HK-2 (cell line): ENCODE measurements at regions not wholly inside any gene's neighbourhood (a gene's known extent, or its start where the extent isn't known, plus 50 kb on each side); places are given as distances from the start of the nearest gene placed in this dataset.

ENCODE experiments used
- DNase-seq: peaks from one replicate; pipeline ENCODE4 v3.0.0-alpha.2; 2018; ENCODE audit not compliant: unreplicated experiment

- no peak for DNase-seq
These were observed 130.8 kb upstream of the HS6ST1 start for GRCh38 chr2:128449226-128450061.

DNA sequence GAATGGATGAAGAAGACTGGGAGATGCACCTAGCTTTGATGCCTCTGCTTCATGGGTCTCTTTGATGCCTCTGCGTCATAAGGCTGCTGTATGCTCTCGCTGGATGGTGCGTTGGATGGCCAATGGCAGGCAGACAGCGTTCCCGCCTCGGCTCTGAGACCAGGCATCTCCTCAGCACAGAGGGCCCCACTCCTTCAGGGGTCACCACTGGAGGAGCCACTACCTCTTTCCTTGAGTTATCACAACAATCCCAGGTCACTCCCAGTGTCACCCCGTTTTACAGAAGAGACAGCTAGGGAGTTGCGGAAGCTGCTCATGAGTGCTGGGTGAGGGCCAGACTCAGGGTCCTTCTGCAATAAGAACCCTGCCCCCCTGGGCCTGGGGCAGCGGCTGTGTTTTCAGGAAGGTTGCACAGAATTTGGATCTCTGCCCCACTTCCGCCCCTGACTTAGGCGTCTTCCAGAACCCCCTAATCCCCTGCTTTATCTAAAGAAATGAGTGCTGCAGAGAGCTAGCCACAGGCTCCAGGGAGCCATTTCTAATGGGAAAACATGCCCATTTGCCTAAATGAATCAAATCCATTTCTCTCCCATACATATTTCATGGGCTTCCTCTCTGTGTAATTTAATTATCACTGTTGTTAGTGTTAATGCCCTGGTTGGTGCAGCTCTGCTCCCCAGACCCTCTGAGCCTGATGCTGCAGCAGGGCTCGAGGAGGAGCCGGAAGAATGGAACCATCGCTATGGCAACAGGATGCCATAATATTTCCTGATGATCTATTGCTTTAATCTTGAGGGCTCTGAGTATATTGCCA is 131.8 kb upstream of the HS6ST1 start:
- no peak for DNase-seq

DNA sequence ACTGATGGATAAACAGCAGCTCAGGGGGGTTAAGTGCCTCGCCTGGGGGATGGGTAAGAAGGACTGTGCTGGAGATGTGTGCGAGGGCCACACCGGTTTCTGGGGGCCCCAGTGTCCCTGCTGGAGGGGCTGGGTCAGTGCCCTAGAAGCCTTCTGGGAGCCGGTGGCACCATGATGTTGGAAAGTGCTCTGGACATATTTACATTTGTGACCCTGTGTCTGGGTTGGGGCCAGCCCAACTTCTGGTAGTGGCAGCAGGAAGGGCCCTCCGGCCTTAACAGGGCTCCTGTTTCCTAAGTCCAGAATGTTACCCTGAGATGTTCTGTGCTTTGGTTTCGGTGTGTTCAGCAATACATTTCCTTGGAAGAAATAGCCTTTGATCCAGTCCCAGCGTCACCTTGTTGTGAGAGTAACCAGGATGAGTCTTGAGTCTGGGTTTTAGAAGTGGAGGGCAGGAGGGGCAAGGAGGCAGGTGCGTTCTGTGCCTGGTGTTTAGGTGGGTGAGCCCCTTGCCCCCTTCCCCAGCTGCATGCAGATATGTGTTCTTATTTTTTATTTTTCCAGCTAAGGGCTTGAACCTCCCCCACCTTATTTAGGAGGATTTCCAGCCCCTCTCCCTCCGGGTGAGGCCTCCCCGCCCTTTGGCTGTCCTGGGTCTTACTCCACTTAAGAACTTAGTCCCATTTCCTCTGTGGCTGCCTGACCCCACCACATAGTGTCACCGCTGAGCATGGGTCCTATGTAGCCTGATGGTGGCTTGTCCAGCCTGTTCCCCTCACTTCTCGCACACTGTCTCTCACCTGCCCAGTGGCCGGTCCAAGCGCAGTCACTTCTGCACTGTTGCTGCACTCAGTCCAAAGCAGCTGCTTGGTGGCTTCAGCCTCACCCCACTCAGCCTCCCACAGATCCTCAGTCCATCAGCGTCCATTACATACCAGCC is 132.7 kb upstream of the HS6ST1 start:
- DNase-seq, result no peak

DNA sequence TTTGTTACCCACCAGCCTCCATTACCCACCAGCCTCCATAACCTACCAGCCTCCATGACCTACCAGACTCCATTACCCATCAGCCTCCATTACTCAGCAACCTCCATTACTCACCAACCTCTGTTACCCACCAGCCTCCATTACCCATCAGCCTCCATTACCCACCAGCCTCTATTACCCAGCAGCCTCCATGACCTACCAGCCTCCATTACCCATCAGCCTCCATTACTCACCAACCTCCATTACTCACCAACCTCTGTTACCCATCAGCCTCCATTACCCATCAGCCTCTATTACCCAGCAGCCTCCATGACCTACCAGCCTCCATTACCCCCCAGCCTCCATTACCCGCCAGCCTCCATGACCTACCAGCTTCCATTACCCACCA is 133.3 kb upstream of the HS6ST1 start:
- DNase-seq, result no peak

- no peak for DNase-seq
These were observed 134.2 kb upstream of the HS6ST1 start for GRCh38 chr2:128452536-128453530.

DNA sequence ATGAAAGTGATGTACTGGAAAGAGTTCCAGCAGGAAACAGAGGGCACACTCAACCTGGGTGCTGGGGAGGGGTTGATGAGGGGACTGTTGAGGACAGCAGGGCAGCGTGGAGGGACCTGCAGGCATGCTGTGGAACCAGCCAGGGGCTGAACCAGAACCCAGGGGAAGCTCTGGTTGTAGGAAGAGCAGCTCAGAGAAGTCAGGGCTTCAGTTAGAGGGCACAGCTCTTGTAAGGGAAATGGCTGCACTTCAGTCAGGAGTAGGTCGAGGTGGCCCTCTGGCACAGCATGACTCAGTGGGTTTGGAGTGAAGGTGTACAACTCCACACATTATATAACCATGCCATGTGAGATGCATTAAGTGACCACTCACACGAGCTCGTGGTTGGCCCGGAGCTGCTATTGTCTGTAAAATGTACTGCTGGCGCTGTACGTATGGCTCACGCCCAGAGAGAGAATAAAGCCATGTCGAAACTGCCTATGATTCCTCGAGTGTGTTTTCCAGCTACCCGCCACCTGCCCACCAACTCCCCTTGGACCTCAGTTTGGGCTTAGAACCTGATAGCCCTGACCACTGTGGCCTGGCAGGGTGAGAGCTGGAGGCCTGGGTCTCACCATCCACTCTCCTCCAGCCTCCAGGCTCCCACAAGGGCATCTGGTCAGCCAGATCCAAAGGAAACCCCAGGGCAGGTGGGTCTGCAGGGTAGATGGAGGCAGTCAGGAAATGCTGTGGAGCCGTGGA is 136.5 kb upstream of the HS6ST1 start:
- no peak for DNase-seq

DNA sequence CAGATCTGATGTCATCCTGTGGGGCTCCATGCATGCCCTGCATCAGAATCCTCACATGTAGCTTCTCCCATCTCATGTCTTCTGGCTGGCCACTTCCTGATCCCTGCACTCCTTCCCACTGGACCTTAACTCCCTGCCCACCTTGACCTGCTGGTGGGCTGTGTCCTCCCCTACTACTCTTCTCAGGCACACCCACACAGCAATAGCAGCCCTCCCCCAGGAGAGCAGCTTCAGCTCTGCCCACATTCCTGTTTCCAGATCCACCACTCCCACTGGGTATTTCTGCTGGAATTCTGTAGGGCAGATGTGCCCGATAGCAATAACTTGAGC is 137.0 kb upstream of the HS6ST1 start:
- no peak for DNase-seq

DNA sequence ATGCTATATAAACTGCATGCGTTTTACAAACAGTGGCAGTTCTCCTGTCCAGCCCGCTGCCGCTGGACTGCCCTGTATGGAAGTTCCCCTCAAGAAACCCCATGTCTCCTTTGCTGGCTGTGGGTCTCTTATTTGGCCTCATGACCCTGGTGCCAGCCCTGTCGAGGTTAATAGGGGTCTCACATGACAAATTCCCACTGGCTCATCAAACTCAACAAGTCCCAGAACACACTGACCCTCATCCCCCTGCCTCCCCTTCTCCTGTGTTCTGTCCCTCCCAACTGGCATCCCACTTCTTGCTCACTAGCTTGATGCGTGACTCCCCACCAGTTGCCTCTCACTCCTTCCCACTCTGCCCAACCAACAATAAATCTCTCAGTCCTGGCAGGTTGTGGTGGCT is 137.6 kb upstream of the HS6ST1 start:
- no peak for DNase-seq

DNA sequence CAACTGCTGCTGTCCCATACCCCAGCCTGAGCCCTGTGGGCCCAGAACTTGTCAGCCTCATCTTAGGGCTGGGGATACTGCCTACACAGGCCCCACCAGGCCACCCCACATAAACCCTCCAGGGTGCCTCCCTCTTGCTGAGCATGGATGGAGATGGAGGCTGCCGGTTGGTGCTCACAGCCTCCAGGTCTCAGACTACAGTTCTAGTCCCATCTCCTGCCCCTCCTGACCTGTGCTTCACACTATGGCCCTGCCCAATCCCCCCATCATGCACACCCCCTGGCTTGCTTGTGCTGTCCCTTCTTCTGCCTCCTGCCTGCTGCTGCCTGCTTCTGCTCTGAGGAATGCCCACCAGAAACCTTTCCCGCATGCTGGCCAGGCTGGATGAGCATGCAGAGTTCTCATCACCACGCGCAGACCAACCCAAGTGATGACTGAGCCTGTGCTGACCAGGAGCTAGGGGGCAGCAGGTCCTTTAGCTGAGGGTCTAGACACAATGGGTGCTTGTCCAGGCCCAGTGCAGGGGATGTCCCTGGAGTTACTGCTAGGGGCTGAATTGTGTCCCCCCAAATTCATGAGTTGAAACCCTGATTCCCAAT is 138.4 kb upstream of the HS6ST1 start:
- DNase-seq, result no peak

- DNase-seq, result no peak
These were observed 139.0 kb upstream of the HS6ST1 start for GRCh38 chr2:128457716-128458115.

GRCh38 chr2:128458505-128458904 is 139.8 kb upstream of the HS6ST1 start:
- no peak for DNase-seq

DNA sequence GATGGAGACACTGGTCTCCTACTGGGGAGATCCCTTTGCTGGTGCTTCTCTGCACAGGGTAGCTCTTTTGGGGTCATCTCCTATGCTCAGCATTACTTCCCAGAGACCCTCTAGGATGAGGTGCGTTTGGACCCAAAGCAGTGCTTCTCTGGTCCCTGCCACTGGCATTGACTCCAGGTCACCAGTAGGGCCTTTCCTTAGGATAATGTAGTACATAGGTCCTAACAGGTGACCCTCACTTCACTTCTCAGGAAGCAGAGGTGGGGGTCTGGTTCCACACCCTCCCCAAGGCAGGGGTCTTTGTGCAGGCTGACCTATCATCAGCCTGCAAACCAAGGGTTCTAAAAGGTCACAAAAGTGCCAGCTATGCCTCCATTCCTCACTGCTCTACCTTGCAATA is 145.8 kb upstream of the HS6ST1 start:
- no peak for DNase-seq

DNA sequence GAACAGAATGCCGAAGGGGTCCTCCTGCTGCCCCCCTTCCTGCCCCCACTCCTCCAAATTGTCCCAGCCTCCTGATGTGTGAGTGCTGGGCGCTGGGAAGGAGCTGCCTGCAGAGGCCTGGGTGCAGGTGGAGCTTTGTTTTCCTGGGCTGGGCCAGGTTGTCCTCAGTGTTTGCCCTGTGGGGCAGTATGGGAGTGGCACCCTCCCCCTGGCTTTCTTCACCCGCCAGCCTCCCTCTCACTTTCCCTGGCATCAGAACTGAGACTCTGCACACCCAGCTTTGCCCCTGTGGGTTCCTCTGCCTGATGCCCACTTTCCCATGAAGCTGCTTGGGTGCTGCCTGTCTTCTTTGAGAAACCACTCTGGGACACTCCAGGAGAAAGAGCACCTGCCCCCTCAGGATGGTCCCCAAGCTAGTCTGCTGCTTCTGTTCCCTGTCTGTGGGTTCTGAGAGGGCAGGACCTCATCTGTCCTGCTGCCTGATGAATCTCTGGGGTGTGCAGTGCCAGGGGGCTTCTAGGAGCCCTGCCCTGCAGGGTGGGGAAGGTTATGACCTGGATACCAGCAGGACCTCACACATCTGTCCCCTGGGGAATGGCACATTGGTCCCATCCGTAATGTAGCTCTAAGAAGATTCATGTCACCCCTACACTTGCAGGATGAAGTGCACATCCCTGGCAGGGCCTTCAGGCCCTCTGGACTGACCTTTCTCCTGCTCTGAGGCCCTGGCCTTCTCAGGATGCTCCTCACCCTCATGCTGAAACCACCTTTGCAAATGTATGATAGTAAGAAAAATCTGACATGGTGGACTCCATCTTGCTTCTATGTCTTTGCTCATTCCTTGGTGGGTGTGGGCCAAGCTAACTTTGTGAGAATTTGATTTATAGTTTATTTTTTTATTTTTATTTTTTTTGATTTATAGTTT is 146.8 kb upstream of the HS6ST1 start:
- DNase-seq, result no peak

GRCh38 chr2:128466376-128466775 is 147.7 kb upstream of the HS6ST1 start:
- DNase-seq, result no peak

- DNase-seq, result no peak
These were observed 148.1 kb upstream of the HS6ST1 start for GRCh38 chr2:128466776-128467175.

GRCh38 chr2:128467321-128467969 is 148.8 kb upstream of the HS6ST1 start:
- DNase-seq, result no peak

DNA sequence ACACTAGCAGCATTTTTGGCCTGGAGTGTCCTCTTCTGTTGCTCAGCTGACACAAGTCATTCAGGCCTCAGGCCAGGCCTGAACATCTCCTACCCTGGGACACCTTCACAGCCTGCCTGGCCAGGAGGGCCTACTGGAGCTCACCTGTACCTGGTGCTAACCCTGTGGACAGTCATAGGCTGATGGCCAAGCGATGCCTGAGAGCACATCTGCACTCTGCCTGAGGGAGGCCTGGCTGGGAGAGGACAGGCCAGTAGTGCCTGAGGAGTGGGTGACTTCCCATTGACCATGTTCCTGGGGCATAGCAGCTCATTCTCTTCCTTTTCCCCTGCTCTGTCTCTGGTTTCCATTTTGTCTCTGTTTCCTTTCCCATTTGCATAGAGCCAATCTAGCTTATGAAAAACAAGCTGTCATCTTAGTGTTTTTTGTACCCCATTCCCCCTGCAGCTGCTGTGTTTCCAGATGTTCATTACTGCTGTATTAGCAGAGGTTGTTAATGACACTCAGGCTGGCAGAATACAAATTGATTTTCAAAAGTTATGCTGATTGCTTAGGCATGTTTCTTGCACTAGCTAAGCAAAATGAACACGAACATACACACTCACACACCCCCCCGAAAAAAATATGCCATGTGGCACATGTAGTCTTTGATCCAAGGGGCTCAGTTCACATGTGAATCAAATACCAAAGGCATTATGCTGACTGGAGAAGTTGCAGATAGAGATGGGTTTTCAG is 149.7 kb upstream of the HS6ST1 start:
- no peak for DNase-seq

DNA sequence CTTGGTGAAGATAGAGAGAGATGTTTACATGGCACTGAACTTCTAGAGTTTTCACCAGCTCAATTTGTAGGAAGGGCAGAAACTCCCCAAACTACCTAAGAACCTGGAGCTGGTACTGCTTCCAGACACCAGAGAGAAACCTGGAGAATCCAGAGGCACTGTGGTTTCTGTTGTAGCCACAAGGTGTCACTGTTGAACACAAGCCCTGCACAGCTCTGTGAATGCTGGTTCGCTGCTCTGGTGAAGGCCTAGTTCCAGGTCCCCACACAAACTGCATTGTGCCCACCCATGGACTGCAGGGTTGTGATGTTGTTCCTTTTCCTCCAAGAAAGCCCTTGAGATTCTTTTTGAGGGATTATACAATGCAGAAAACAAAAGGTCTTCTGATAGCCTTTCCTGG is 150.5 kb upstream of the HS6ST1 start:
- no peak for DNase-seq
